ENCODE measurements at regions not wholly inside any gene's neighbourhood (a gene's known extent, or its start where the extent isn't known, plus 50 kb on each side); places are given as distances from the start of the nearest gene placed in this dataset.

- TF ChIP-seq CTCF (IDR thresholded peaks at IDR 0.05) (no peak), POLR2AphosphoS5 (IDR thresholded peaks at IDR 0.05; ENCODE audit: low read depth, low read length) (no peak), TCF7L2 (IDR thresholded peaks at IDR 0.05; ENCODE audit: low read depth, low read length) (no peak)
- TF ChIP-seq, protein P1, sequence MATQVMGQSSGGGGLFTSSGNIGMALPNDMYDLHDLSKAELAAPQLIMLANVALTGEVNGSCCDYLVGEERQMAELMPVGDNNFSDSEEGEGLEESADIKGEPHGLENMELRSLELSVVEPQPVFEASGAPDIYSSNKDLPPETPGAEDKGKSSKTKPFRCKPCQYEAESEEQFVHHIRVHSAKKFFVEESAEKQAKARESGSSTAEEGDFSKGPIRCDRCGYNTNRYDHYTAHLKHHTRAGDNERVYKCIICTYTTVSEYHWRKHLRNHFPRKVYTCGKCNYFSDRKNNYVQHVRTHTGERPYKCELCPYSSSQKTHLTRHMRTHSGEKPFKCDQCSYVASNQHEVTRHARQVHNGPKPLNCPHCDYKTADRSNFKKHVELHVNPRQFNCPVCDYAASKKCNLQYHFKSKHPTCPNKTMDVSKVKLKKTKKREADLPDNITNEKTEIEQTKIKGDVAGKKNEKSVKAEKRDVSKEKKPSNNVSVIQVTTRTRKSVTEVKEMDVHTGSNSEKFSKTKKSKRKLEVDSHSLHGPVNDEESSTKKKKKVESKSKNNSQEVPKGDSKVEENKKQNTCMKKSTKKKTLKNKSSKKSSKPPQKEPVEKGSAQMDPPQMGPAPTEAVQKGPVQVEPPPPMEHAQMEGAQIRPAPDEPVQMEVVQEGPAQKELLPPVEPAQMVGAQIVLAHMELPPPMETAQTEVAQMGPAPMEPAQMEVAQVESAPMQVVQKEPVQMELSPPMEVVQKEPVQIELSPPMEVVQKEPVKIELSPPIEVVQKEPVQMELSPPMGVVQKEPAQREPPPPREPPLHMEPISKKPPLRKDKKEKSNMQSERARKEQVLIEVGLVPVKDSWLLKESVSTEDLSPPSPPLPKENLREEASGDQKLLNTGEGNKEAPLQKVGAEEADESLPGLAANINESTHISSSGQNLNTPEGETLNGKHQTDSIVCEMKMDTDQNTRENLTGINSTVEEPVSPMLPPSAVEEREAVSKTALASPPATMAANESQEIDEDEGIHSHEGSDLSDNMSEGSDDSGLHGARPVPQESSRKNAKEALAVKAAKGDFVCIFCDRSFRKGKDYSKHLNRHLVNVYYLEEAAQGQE (IDR thresholded peaks at IDR 0.05; ENCODE audit: insufficient read depth in 1 of 2, low read depth in 2 of 2, low read length in 1 of 2) = no peak
Observed at GRCh38 chr16:74202009-74202408, 94.6 kb upstream of the PSMD7 start.

All from Panc1 (cell line).